PC-3 (cell line): ENCODE measurements at regions not wholly inside any gene's neighbourhood (a gene's known extent, or its start where the extent isn't known, plus 50 kb on each side); places are given as distances from the start of the nearest gene placed in this dataset.

Experiments
- EZH2 ChIP-seq: fragments of 300-600 bp; sonication (generic); IDR thresholded peaks from one replicate; pipeline ENCODE4 v1.6.1; 2017; ENCODE audit warnings: antibody characterized with exemption, mild to moderate bottlenecking, low read length; ENCODE audit not compliant: unreplicated experiment
- TF ChIP-seq, protein P1 (sequence below): fragments of 300-600 bp; sonication (generic); conservative IDR thresholded peaks from 2 replicates; pipeline ENCODE4 v1.5.1; 2017; ENCODE audit warnings: antibody characterized with exemption, low read depth, mild to moderate bottlenecking, low read length

DNA sequence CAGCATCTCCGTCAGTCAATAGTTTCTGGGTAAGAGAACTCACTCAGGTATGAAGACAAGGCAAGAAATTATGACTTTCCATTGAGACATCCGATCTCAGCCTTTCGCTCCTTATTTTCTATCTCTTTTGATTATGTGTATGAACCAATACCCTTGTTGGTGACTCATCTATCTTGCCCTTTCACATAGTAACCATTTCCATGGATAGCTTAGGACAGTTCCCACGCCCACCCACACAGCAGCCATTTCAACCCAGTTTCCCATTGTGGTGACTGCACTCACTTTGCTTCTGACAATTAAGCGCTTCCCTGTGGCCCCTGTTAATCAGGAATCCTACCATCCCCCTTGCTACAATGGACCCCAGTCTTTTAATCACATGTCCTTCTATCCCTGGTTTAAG lies 210.6 kb upstream of the ADGRL2 start:
- TF ChIP-seq, protein P1, sequence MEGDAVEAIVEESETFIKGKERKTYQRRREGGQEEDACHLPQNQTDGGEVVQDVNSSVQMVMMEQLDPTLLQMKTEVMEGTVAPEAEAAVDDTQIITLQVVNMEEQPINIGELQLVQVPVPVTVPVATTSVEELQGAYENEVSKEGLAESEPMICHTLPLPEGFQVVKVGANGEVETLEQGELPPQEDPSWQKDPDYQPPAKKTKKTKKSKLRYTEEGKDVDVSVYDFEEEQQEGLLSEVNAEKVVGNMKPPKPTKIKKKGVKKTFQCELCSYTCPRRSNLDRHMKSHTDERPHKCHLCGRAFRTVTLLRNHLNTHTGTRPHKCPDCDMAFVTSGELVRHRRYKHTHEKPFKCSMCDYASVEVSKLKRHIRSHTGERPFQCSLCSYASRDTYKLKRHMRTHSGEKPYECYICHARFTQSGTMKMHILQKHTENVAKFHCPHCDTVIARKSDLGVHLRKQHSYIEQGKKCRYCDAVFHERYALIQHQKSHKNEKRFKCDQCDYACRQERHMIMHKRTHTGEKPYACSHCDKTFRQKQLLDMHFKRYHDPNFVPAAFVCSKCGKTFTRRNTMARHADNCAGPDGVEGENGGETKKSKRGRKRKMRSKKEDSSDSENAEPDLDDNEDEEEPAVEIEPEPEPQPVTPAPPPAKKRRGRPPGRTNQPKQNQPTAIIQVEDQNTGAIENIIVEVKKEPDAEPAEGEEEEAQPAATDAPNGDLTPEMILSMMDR: no peak
- TF ChIP-seq EZH2: no peak
